Activated naive CD8-positive, alpha-beta T cell treated with anti-CD3 and anti-CD28 coated beads, Interleukin-2, amount 10 ng/mL, durations not matched to agents 7 days and 5 days (primary cell): ENCODE measurements at regions not wholly inside any gene's neighbourhood (a gene's known extent, or its start where the extent isn't known, plus 50 kb on each side); places are given as distances from the start of the nearest gene placed in this dataset.
"Not testable (repeated sequence)": the region's sequence is repeated elsewhere in the genome, so short reads cannot be mapped to it uniquely, and the experiment has no call there.

Source experiments
- ATAC-seq: fragments of 150-1000 bp; cut with Tn5 transposase; one replicate; pipeline ENCODE4 v1.10.0; 2021; ENCODE audit warnings: low read depth, moderate library complexity
- POLR2A ChIA-PET: fragments of 350-600 bp; sonication (Branson Sonifier 250); formaldehyde crosslinking; loops from one replicate; lab custom pipeline; 2021; ENCODE audit warnings: antibody characterized with exemption; lab: Charles Lee
- DNase-seq: peaks from one replicate; pipeline ENCODE4 v3.0.0; 2021
- H3K27ac Mint-ChIP-seq: one replicate; pipeline ENCODE4 v1.8.0; 2022; ENCODE audit warnings: mild to moderate bottlenecking, mixed read lengths
- H3K27me3 Mint-ChIP-seq: one replicate; pipeline ENCODE4 v1.8.0; 2022; ENCODE audit warnings: mild to moderate bottlenecking, moderate library complexity, mixed read lengths
- H3K36me3 Mint-ChIP-seq: one replicate; pipeline ENCODE4 v1.8.0; 2021; ENCODE audit warnings: mild to moderate bottlenecking, mixed read lengths
- H3K4me1 Mint-ChIP-seq: one replicate; pipeline ENCODE4 v1.8.0; 2021; ENCODE audit warnings: mixed read lengths
- H3K4me3 Mint-ChIP-seq: one replicate; pipeline ENCODE4 v1.8.0; 2022; ENCODE audit warnings: mild to moderate bottlenecking, moderate library complexity, mixed read lengths
- H3K9me3 Mint-ChIP-seq: one replicate; pipeline ENCODE4 v1.8.0; 2021; ENCODE audit warnings: mixed read lengths

GRCh38 chr16:60815865-60816264 lies 1220.4 kb downstream of the CDH8 start:
- no peak overlapping the region for H3K27ac Mint-ChIP-seq
- H3K36me3 Mint-ChIP-seq, result no peaks in the 10 kb centered on the region
- POLR2A ChIA-PET, result no interaction called here
- ATAC-seq, result no peak
- no peaks in the 10 kb centered on the region for H3K4me1 Mint-ChIP-seq
- DNase-seq, result no peak
- no peaks in the 10 kb centered on the region for H3K27me3 Mint-ChIP-seq
- H3K4me3 Mint-ChIP-seq, result no peak overlapping the region
- peaks cover 1% of the 10 kb centered on the region for H3K9me3 Mint-ChIP-seq

- POLR2A ChIA-PET, result no interaction called here
- Mint-ChIP-seq H3K27ac (no peak overlapping the region), H3K27me3 (no peaks in the 10 kb centered on the region), H3K9me3 (peaks cover 1% of the 10 kb centered on the region), H3K4me1 (no peaks in the 10 kb centered on the region), H3K4me3 (no peak overlapping the region), H3K36me3 (no peaks in the 10 kb centered on the region)
- no peak for ATAC-seq
- DNase-seq, result no peak
These were observed 1221.2 kb downstream of the CDH8 start for GRCh38 chr16:60815033-60815432.

GRCh38 chr16:60811657-60812056 lies 1224.6 kb downstream of the CDH8 start:
- Mint-ChIP-seq H3K4me1 (no peaks in the 10 kb centered on the region), H3K36me3 (no peaks in the 10 kb centered on the region), H3K27me3 (no peaks in the 10 kb centered on the region), H3K27ac (no peak overlapping the region), H3K4me3 (no peak overlapping the region), H3K9me3 (peaks cover 6% of the 10 kb centered on the region)
- POLR2A ChIA-PET, result no interaction called here
- ATAC-seq, result no peak
- DNase-seq, result no peak

- Mint-ChIP-seq H3K4me3 (no peak overlapping the region), H3K9me3 (peaks cover 5% of the 10 kb centered on the region), H3K36me3 (no peaks in the 10 kb centered on the region), H3K4me1 (no peaks in the 10 kb centered on the region), H3K27ac (no peak overlapping the region), H3K27me3 (no peaks in the 10 kb centered on the region)
- DNase-seq (no peak), ATAC-seq (no peak)
- POLR2A ChIA-PET, result no interaction called here
These were observed 1225.1 kb downstream of the CDH8 start for GRCh38 chr16:60811051-60811608.

GRCh38 chr16:60810250-60810649 lies 1226.0 kb downstream of the CDH8 start:
- ATAC-seq (no peak), DNase-seq (no peak)
- H3K9me3 Mint-ChIP-seq, result peaks cover 6% of the 10 kb centered on the region
- H3K4me1 Mint-ChIP-seq, result no peaks in the 10 kb centered on the region
- no peak overlapping the region for H3K27ac Mint-ChIP-seq
- no peaks in the 10 kb centered on the region for H3K36me3 Mint-ChIP-seq
- POLR2A ChIA-PET, result no interaction called here
- no peaks in the 10 kb centered on the region for H3K27me3 Mint-ChIP-seq
- no peak overlapping the region for H3K4me3 Mint-ChIP-seq

GRCh38 chr16:60792437-60792836 lies 1243.8 kb downstream of the CDH8 start:
- no peak overlapping the region for H3K27ac Mint-ChIP-seq
- H3K4me1 Mint-ChIP-seq, result no peaks in the 10 kb centered on the region
- no peak overlapping the region for H3K4me3 Mint-ChIP-seq
- ATAC-seq (no peak), DNase-seq (no peak)
- H3K36me3 Mint-ChIP-seq, result no peaks in the 10 kb centered on the region
- POLR2A ChIA-PET, result no interaction called here
- H3K9me3 Mint-ChIP-seq, result peaks cover 3% of the 10 kb centered on the region
- no peaks in the 10 kb centered on the region for H3K27me3 Mint-ChIP-seq

GRCh38 chr16:60788631-60789030 lies 1247.6 kb downstream of the CDH8 start:
- H3K36me3 Mint-ChIP-seq, result no peaks in the 10 kb centered on the region
- H3K27ac Mint-ChIP-seq, result no peak overlapping the region
- no peaks in the 10 kb centered on the region for H3K27me3 Mint-ChIP-seq
- H3K4me1 Mint-ChIP-seq, result no peaks in the 10 kb centered on the region
- no peak overlapping the region for H3K4me3 Mint-ChIP-seq
- ATAC-seq (no peak), DNase-seq (no peak)
- peaks cover 3% of the 10 kb centered on the region for H3K9me3 Mint-ChIP-seq
- POLR2A ChIA-PET, result no interaction called here

GRCh38 chr16:60776281-60776680 lies 1260.0 kb downstream of the CDH8 start:
- ATAC-seq (no peak), DNase-seq (no peak)
- H3K4me3 Mint-ChIP-seq, result no peak overlapping the region
- no peak overlapping the region for H3K27ac Mint-ChIP-seq
- no peaks in the 10 kb centered on the region for H3K27me3 Mint-ChIP-seq
- H3K36me3 Mint-ChIP-seq, result no peaks in the 10 kb centered on the region
- peaks cover 12% of the 10 kb centered on the region for H3K9me3 Mint-ChIP-seq
- POLR2A ChIA-PET, result no interaction called here
- no peaks in the 10 kb centered on the region for H3K4me1 Mint-ChIP-seq

- no peak for DNase-seq
- ATAC-seq, result no peak
- POLR2A ChIA-PET, result no interaction called here
- no peaks in the 10 kb centered on the region for H3K27me3 Mint-ChIP-seq
- H3K27ac Mint-ChIP-seq, result no peak overlapping the region
- no peaks in the 10 kb centered on the region for H3K36me3 Mint-ChIP-seq
- no peaks in the 10 kb centered on the region for H3K4me1 Mint-ChIP-seq
- no peak overlapping the region for H3K4me3 Mint-ChIP-seq
- H3K9me3 Mint-ChIP-seq, result peaks cover 20% of the 10 kb centered on the region
These were observed 1265.1 kb downstream of the CDH8 start for GRCh38 chr16:60771138-60771537.

GRCh38 chr16:60770384-60770783 lies 1265.9 kb downstream of the CDH8 start:
- H3K4me3 Mint-ChIP-seq, DNase-seq, H3K36me3 Mint-ChIP-seq, POLR2A ChIA-PET, H3K27me3 Mint-ChIP-seq, ATAC-seq, H3K4me1 Mint-ChIP-seq, H3K27ac Mint-ChIP-seq: not testable (repeated sequence)
- peaks cover 20% of the 10 kb centered on the region for H3K9me3 Mint-ChIP-seq

GRCh38 chr16:60763869-60764268 lies 1272.4 kb downstream of the CDH8 start:
- no peak overlapping the region for H3K4me3 Mint-ChIP-seq
- POLR2A ChIA-PET, result no interaction called here
- no peaks in the 10 kb centered on the region for H3K4me1 Mint-ChIP-seq
- DNase-seq (no peak), ATAC-seq (no peak)
- no peaks in the 10 kb centered on the region for H3K27me3 Mint-ChIP-seq
- H3K36me3 Mint-ChIP-seq, result no peaks in the 10 kb centered on the region
- no peak overlapping the region for H3K27ac Mint-ChIP-seq
- H3K9me3 Mint-ChIP-seq, result peaks cover 8% of the 10 kb centered on the region

GRCh38 chr16:60755907-60756306 lies 1280.3 kb downstream of the CDH8 start:
- Mint-ChIP-seq H3K27me3 (no peaks in the 10 kb centered on the region), H3K4me1 (no peaks in the 10 kb centered on the region), H3K27ac (no peak overlapping the region), H3K4me3 (no peak overlapping the region), H3K9me3 (no peaks in the 10 kb centered on the region), H3K36me3 (no peaks in the 10 kb centered on the region)
- ATAC-seq (no peak), DNase-seq (no peak)
- POLR2A ChIA-PET, result no interaction called here

GRCh38 chr16:60748366-60748765 lies 1287.9 kb downstream of the CDH8 start:
- Mint-ChIP-seq H3K9me3 (peaks cover 10% of the 10 kb centered on the region), H3K4me3 (no peak overlapping the region), H3K4me1 (no peaks in the 10 kb centered on the region), H3K36me3 (no peaks in the 10 kb centered on the region), H3K27ac (no peak overlapping the region), H3K27me3 (no peaks in the 10 kb centered on the region)
- no peak for ATAC-seq
- POLR2A ChIA-PET, result no interaction called here
- no peak for DNase-seq

GRCh38 chr16:60744198-60744597 lies 1292.0 kb downstream of the CDH8 start:
- no peak for ATAC-seq
- Mint-ChIP-seq H3K36me3 (no peaks in the 10 kb centered on the region), H3K27ac (no peak overlapping the region), H3K9me3 (peaks cover 20% of the 10 kb centered on the region), H3K27me3 (no peaks in the 10 kb centered on the region), H3K4me3 (no peak overlapping the region), H3K4me1 (no peaks in the 10 kb centered on the region)
- no peak for DNase-seq
- POLR2A ChIA-PET, result no interaction called here

- no peak overlapping the region for H3K27ac Mint-ChIP-seq
- no peaks in the 10 kb centered on the region for H3K4me1 Mint-ChIP-seq
- H3K27me3 Mint-ChIP-seq, result no peaks in the 10 kb centered on the region
- no peak overlapping the region for H3K4me3 Mint-ChIP-seq
- DNase-seq (no peak), ATAC-seq (no peak)
- POLR2A ChIA-PET, result no interaction called here
- peaks cover 19% of the 10 kb centered on the region for H3K9me3 Mint-ChIP-seq
- no peaks in the 10 kb centered on the region for H3K36me3 Mint-ChIP-seq
These were observed 1294.4 kb downstream of the CDH8 start for GRCh38 chr16:60741810-60742209.
